NCI-H460 (cell line): ENCODE measurements at regions not wholly inside any gene's neighbourhood (a gene's known extent, or its start where the extent isn't known, plus 50 kb on each side); places are given as distances from the start of the nearest gene placed in this dataset.

Experiments
- DNase-seq: peaks from one replicate; pipeline ENCODE4 v3.0.0-alpha.2; 2016; ENCODE audit warnings: low read depth; ENCODE audit errors: extremely low read depth

GRCh38 chr3:177524742-177525141 lies 327.5 kb upstream of the TBL1XR1 start:
- DNase-seq, result no peak

- DNase-seq, result no peak
These were observed 328.1 kb upstream of the TBL1XR1 start for GRCh38 chr3:177525414-177525813.

- DNase-seq, result no peak
These were observed 328.9 kb upstream of the TBL1XR1 start for GRCh38 chr3:177525987-177526712.

- no peak for DNase-seq
These were observed 329.9 kb upstream of the TBL1XR1 start for GRCh38 chr3:177527182-177527581.

GRCh38 chr3:177528306-177529070 lies 331.2 kb upstream of the TBL1XR1 start:
- no peak for DNase-seq

GRCh38 chr3:177529071-177529550 lies 331.8 kb upstream of the TBL1XR1 start:
- no peak for DNase-seq

GRCh38 chr3:177529716-177530335 lies 332.5 kb upstream of the TBL1XR1 start:
- DNase-seq, result no peak

GRCh38 chr3:177530908-177531307 lies 333.6 kb upstream of the TBL1XR1 start:
- no peak for DNase-seq

GRCh38 chr3:177536873-177537272 lies 339.6 kb upstream of the TBL1XR1 start:
- no peak for DNase-seq

GRCh38 chr3:177537612-177538011 lies 340.3 kb upstream of the TBL1XR1 start:
- DNase-seq, result no peak

- no peak for DNase-seq
These were observed 340.9 kb upstream of the TBL1XR1 start for GRCh38 chr3:177538048-177538749.

GRCh38 chr3:177538750-177539730 lies 341.8 kb upstream of the TBL1XR1 start:
- no peak for DNase-seq

- no peak for DNase-seq
These were observed 344.3 kb upstream of the TBL1XR1 start for GRCh38 chr3:177541541-177541940.

- DNase-seq, result no peak
These were observed 348.7 kb upstream of the TBL1XR1 start for GRCh38 chr3:177545964-177546363.

GRCh38 chr3:177547711-177548350 lies 350.5 kb upstream of the TBL1XR1 start:
- no peak for DNase-seq

- DNase-seq, result no peak
These were observed 353.4 kb upstream of the TBL1XR1 start for GRCh38 chr3:177550667-177551066.

GRCh38 chr3:177551431-177551836 lies 354.2 kb upstream of the TBL1XR1 start:
- no peak for DNase-seq

- DNase-seq, result no peak
These were observed 354.8 kb upstream of the TBL1XR1 start for GRCh38 chr3:177552051-177552450.

GRCh38 chr3:177553012-177553411 lies 355.7 kb upstream of the TBL1XR1 start:
- DNase-seq, result no peak
